GM12878 (cell line): ENCODE measurements at regions not wholly inside any gene's neighbourhood (a gene's known extent, or its start where the extent isn't known, plus 50 kb on each side); places are given as distances from the start of the nearest gene placed in this dataset.

Experiments used
- ATAC-seq: fragments of 200-7000 bp; cut with Tn5 transposase; 3 replicates; pipeline ENCODE4 v1.9.1; 2020; ENCODE audit warnings: mild to moderate bottlenecking, moderate library complexity
- BruUV-seq: library from RNA; stranded (reverse); fragments of 400-500 nt; replicated peaks from 2 replicates; lab custom pipeline; 2021; lab: Mats Ljungman, UMichigan
- CTCF ChIA-PET: fragments of 300-600 bp; sonication (Branson Sonifier 250); formaldehyde crosslinking; extraction: SDS; loops from one replicate; lab custom pipeline; 2021; ENCODE audit warnings: inconsistent platforms; lab: Yijun Ruan, JAX
- POLR2A ChIA-PET: fragments of 350-600 bp; formaldehyde crosslinking; extraction: SDS; loops from one replicate; lab custom pipeline; 2021; ENCODE audit warnings: inconsistent platforms; lab: Charles Lee
- RAD21 ChIA-PET: fragments of 300-600 bp; sonication (Branson Sonifier 250); formaldehyde crosslinking; loops from one replicate; lab custom pipeline; 2023; ENCODE audit warnings: antibody characterized with exemption; ENCODE audit not compliant: unreplicated experiment; lab: Charles Lee
- SMC1A ChIA-PET: fragments of 300-600 bp; sonication (Branson Sonifier 250); formaldehyde crosslinking; loops from one replicate; lab custom pipeline; 2023; ENCODE audit not compliant: unreplicated experiment, uncharacterized antibody; lab: Charles Lee
- DNase-seq: peaks from one replicate; pipeline ENCODE4 v3.0.0-alpha.2; 2011; ENCODE audit warnings: low read depth, low spot score
- FAIRE-seq: peaks from 3 replicates; lab custom pipeline; 2011; peaks lifted over from hg19 to GRCh38; lab: Jason Lieb, UNC
- H2AFZ ChIP-seq: 2 replicates; pipeline ENCODE4 v1.6.0; 2011; ENCODE audit warnings: low read depth, low read length, control low read depth; ENCODE audit not compliant: control insufficient read depth
- H3K27ac ChIP-seq: 2 replicates; pipeline ENCODE4 v1.5.1; 2011; ENCODE audit warnings: control low read depth; ENCODE audit not compliant: control insufficient read depth, insufficient read depth
- H3K27me3 ChIP-seq, 2 experiments: replicated peaks in 1 of 2; 2 replicates each; pipeline versions ENCODE4 v1.6.0 to v1.6.1; 2011; ENCODE audit warnings: low read length in 1 of 2; ENCODE audit not compliant: control insufficient read depth in 2 of 2, insufficient read depth in 2 of 2
- H3K36me3 ChIP-seq, 2 experiments: 2 replicates each; pipeline ENCODE4 v1.5.1; 2011; ENCODE audit warnings: low read length in 1 of 2; ENCODE audit not compliant: control insufficient read depth in 2 of 2, insufficient read depth in 2 of 2
- H3K4me1 ChIP-seq: 2 replicates; pipeline ENCODE4 v1.6.1; 2011; ENCODE audit warnings: mild to moderate bottlenecking, low read length, moderate library complexity, mixed read lengths; ENCODE audit not compliant: control insufficient read depth, insufficient read depth
- H3K4me2 ChIP-seq: 2 replicates; pipeline ENCODE4 v1.6.0; 2011; ENCODE audit warnings: control low read depth; ENCODE audit not compliant: control insufficient read depth, insufficient read depth
- H3K4me3 ChIP-seq: fragments of 200-600 bp; sonication (generic); 2 replicates; pipeline ENCODE4 v1.5.1; 2016
- H3K79me2 ChIP-seq: 2 replicates; pipeline ENCODE4 v1.6.0; 2011; ENCODE audit warnings: low read length; ENCODE audit not compliant: control insufficient read depth, insufficient read depth
- H3K9ac ChIP-seq: 2 replicates; pipeline ENCODE4 v1.8.0; 2011; ENCODE audit warnings: low read length, control low read depth, mixed read lengths; ENCODE audit not compliant: control insufficient read depth, insufficient read depth
- H3K9me3 ChIP-seq: replicated peaks from 3 replicates; pipeline ENCODE4 v1.5.1; 2011; ENCODE audit warnings: mild to moderate bottlenecking, low read length; ENCODE audit not compliant: control insufficient read depth, insufficient read depth
- H4K20me1 ChIP-seq: 2 replicates; pipeline ENCODE4 v1.6.0; 2011; ENCODE audit not compliant: control insufficient read depth, insufficient read depth
- ATF7 ChIP-seq: fragments of 450-650 bp; IDR thresholded peaks from 2 replicates; pipeline ENCODE4 v1.6.1; 2016; ENCODE audit warnings: low read depth, mild to moderate bottlenecking
- BACH1 ChIP-seq: fragments of 450-650 bp; IDR thresholded peaks from 2 replicates; pipeline ENCODE4 v1.6.1; 2017; ENCODE audit warnings: mild to moderate bottlenecking, borderline replicate concordance
- CEBPB ChIP-seq, 2 experiments: fragments of 150-350 bp in 1 of 2; IDR thresholded peaks; 2 replicates each; pipeline ENCODE4 v1.6.1; 2012 to 2014; ENCODE audit warnings: low read depth in 2 of 2, low read length in 2 of 2, borderline replicate concordance in 1 of 2, inconsistent platforms in 1 of 2
- IKZF1 ChIP-seq: fragments of 450-650 bp; conservative IDR thresholded peaks from 2 replicates; pipeline ENCODE4 v1.6.1; 2017; ENCODE audit warnings: antibody characterized with exemption, mild to moderate bottlenecking
- MYB ChIP-seq: fragments of 150-350 bp; IDR thresholded peaks from 2 replicates; pipeline ENCODE4 v1.6.1; 2014; ENCODE audit warnings: mild to moderate bottlenecking, low read depth, low read length, borderline replicate concordance
- MYC ChIP-seq: IDR thresholded peaks from 2 replicates; pipeline ENCODE4 v1.6.1; 2011; ENCODE audit warnings: mild to moderate bottlenecking, low read length, moderate library complexity, inconsistent platforms; ENCODE audit not compliant: insufficient read depth, insufficient replicate concordance, insufficient read length, severe bottlenecking
- NR2C1 ChIP-seq: fragments of 450-650 bp; IDR thresholded peaks from 2 replicates; pipeline ENCODE4 v1.6.1; 2017; ENCODE audit warnings: antibody characterized with exemption, mild to moderate bottlenecking, moderate library complexity
- POLR2AphosphoS2 ChIP-seq: IDR thresholded peaks from 2 replicates; pipeline ENCODE4 v1.6.1; 2011; ENCODE audit warnings: low read depth, mild to moderate bottlenecking, low read length, improper control_type of control experiment, moderate library complexity
- POU2F2 ChIP-seq: IDR thresholded peaks from 3 replicates; pipeline ENCODE4 v1.6.1; 2011; ENCODE audit warnings: low read depth, mild to moderate bottlenecking, low read length, borderline replicate concordance
- SIN3A ChIP-seq: IDR thresholded peaks from 2 replicates; pipeline ENCODE4 v1.6.1; 2012; ENCODE audit warnings: low read depth, low read length, improper control_type of control experiment
- WGBS: methylation state at CpG from one replicate; pipeline ENCODE4 v1.1.6; 2016; ENCODE audit warnings: low lambda C conversion rate; ENCODE audit not compliant: insufficient replicate concordance, insufficient coverage; ENCODE audit errors: missing lambda C conversion rate; 5-methylcytosine and 5-hydroxymethylcytosine counted together
- in situ Hi-C: fragments of 300-500 bp; cut with MboI; formaldehyde crosslinking; loops from 9 replicates; pipeline ENCODE4 v1.14.3; 2018; ENCODE audit warnings: mixed read lengths
- intact Hi-C: fragments of 100-400 bp; cut with micrococcal nuclease; formaldehyde crosslinking; loops from one replicate; pipeline ENCODE4 v1.14.2; 2022; ENCODE audit not compliant: unreplicated experiment
- TF ChIP-seq, protein P1 (sequence below): fragments of 450-650 bp; IDR thresholded peaks from 2 replicates; pipeline ENCODE4 v1.6.1; 2017; ENCODE audit warnings: mild to moderate bottlenecking, moderate library complexity
- TF ChIP-seq, protein P2 (sequence below): fragments of 450-650 bp; IDR thresholded peaks from 2 replicates; pipeline ENCODE4 v1.6.1; 2016; ENCODE audit warnings: mild to moderate bottlenecking
- TF ChIP-seq, protein P3 (sequence below): fragments of 450-650 bp; IDR thresholded peaks from 2 replicates; pipeline ENCODE4 v1.6.1; 2018; ENCODE audit warnings: borderline replicate concordance, mild to moderate bottlenecking; ENCODE audit not compliant: partially characterized antibody
- TF ChIP-seq, protein P4 (sequence below): IDR thresholded peaks from 2 replicates; pipeline ENCODE4 v1.6.1; 2011; ENCODE audit warnings: mild to moderate bottlenecking, low read depth, low read length, moderate library complexity; ENCODE audit not compliant: insufficient replicate concordance

DNA sequence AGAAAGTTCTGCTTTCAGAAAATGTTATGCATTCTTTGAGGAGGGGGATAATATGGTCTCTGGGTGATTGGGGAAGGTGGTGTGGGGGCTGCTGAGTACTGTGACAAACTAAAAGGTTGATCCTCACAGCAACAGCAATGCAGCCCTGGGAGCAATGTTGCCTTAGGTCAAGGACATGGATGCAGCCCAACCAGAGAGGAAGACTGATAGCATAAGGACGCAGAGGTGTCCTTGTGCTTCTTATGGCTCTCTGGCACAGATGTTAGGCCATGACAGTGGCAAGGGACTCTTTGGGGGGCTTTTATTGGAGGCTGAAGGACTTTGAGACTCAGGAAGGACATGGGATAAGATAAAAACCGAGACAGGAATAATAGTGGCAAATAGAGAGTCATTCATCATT, 186.2 kb upstream of the PHACTR1 start (continued):
- no peak for TF ChIP-seq MYB
- TF ChIP-seq, protein P1, sequence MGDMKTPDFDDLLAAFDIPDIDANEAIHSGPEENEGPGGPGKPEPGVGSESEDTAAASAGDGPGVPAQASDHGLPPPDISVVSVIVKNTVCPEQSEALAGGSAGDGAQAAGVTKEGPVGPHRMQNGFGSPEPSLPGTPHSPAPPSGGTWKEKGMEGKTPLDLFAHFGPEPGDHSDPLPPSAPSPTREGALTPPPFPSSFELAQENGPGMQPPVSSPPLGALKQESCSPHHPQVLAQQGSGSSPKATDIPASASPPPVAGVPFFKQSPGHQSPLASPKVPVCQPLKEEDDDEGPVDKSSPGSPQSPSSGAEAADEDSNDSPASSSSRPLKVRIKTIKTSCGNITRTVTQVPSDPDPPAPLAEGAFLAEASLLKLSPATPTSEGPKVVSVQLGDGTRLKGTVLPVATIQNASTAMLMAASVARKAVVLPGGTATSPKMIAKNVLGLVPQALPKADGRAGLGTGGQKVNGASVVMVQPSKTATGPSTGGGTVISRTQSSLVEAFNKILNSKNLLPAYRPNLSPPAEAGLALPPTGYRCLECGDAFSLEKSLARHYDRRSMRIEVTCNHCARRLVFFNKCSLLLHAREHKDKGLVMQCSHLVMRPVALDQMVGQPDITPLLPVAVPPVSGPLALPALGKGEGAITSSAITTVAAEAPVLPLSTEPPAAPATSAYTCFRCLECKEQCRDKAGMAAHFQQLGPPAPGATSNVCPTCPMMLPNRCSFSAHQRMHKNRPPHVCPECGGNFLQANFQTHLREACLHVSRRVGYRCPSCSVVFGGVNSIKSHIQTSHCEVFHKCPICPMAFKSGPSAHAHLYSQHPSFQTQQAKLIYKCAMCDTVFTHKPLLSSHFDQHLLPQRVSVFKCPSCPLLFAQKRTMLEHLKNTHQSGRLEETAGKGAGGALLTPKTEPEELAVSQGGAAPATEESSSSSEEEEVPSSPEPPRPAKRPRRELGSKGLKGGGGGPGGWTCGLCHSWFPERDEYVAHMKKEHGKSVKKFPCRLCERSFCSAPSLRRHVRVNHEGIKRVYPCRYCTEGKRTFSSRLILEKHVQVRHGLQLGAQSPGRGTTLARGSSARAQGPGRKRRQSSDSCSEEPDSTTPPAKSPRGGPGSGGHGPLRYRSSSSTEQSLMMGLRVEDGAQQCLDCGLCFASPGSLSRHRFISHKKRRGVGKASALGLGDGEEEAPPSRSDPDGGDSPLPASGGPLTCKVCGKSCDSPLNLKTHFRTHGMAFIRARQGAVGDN = no peak
- TF ChIP-seq, protein P2, sequence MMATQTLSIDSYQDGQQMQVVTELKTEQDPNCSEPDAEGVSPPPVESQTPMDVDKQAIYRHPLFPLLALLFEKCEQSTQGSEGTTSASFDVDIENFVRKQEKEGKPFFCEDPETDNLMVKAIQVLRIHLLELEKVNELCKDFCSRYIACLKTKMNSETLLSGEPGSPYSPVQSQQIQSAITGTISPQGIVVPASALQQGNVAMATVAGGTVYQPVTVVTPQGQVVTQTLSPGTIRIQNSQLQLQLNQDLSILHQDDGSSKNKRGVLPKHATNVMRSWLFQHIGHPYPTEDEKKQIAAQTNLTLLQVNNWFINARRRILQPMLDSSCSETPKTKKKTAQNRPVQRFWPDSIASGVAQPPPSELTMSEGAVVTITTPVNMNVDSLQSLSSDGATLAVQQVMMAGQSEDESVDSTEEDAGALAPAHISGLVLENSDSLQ = no peak
- TF ChIP-seq IKZF1 = no peak
- no peak for TF ChIP-seq SIN3A

DNA sequence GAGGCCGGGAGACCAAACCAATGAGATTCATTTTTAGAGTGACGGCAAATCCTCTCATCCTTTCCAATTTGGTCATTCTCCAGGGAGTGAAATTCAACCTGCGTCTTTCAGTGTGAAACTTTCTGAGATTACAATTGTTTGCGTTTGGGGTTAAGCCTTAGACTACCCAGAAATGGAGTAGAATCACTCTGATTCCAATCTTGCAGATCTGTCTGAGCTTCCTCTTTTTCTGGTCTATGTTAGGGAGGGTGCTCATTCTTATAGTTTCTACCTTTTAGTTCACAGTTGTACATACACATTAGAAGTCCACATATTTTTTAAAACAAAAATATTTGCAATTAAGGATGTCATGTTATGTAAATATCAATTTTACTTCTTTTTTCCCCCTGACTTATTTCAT, 183.0 kb upstream of the PHACTR1 start:
- no peak overlapping the region for H3K27ac ChIP-seq
- no peaks in the 10 kb centered on the region for H3K79me2 ChIP-seq
- no peaks in the 10 kb centered on the region for H4K20me1 ChIP-seq
- no peak overlapping the region for H3K9ac ChIP-seq
- no peak overlapping the region for H3K4me3 ChIP-seq
- intact Hi-C loops (no loop called here), in situ Hi-C loops (no loop called here)
- peaks cover 0 to 2% of the 10 kb centered on the region in 2 experiments; a peak in 1 of 4 replicates for H3K27me3 ChIP-seq
- no peaks in the 10 kb centered on the region for H3K9me3 ChIP-seq
- FAIRE-seq (no peak), DNase-seq (no peak), ATAC-seq (no peak)
- H3K4me2 ChIP-seq = no peak overlapping the region
- ChIA-PET SMC1A (interaction anchor here (1.2 to 1.4 kb wide), 2 partner anchors 14 to 68 kb away, joined by 3 read pairs; no protein-coding TSS in a partner anchor), CTCF (no interaction called here), POLR2A (no interaction called here), RAD21 (no interaction called here)
- no peaks in the 10 kb centered on the region for H3K4me1 ChIP-seq
- H2AFZ ChIP-seq = no peak overlapping the region
- no TSS peak for BruUV-seq
- no peaks in the 10 kb centered on the region for H3K36me3 ChIP-seq
- WGBS = 3% methylated on average over 4 of the region's 4 CpGs
- TF ChIP-seq ATF7 = no peak
- no peak for TF ChIP-seq POLR2AphosphoS2
- TF ChIP-seq, protein P3, sequence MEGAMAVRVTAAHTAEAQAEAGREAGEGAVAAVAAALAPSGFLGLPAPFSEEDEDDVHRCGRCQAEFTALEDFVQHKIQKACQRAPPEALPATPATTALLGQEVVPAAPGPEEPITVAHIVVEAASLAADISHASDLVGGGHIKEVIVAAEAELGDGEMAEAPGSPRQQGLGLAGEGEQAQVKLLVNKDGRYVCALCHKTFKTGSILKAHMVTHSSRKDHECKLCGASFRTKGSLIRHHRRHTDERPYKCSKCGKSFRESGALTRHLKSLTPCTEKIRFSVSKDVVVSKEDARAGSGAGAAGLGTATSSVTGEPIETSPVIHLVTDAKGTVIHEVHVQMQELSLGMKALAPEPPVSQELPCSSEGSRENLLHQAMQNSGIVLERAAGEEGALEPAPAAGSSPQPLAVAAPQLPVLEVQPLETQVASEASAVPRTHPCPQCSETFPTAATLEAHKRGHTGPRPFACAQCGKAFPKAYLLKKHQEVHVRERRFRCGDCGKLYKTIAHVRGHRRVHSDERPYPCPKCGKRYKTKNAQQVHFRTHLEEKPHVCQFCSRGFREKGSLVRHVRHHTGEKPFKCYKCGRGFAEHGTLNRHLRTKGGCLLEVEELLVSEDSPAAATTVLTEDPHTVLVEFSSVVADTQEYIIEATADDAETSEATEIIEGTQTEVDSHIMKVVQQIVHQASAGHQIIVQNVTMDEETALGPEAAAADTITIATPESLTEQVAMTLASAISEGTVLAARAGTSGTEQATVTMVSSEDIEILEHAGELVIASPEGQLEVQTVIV = no peak
- TF ChIP-seq CEBPB (IDR thresholded peaks at IDR 0.05; ENCODE audit: borderline replicate concordance in 1 of 2, low read depth in 2 of 2, low read length in 2 of 2) = no peak
- no peak for TF ChIP-seq BACH1
- no peak for TF ChIP-seq MYC
- TF ChIP-seq NR2C1 = no peak
- no peak for TF ChIP-seq IKZF1
- TF ChIP-seq, protein P4, sequence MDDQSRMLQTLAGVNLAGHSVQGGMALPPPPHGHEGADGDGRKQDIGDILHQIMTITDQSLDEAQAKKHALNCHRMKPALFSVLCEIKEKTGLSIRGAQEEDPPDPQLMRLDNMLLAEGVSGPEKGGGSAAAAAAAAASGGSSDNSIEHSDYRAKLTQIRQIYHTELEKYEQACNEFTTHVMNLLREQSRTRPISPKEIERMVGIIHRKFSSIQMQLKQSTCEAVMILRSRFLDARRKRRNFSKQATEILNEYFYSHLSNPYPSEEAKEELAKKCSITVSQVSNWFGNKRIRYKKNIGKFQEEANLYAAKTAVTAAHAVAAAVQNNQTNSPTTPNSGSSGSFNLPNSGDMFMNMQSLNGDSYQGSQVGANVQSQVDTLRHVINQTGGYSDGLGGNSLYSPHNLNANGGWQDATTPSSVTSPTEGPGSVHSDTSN = no peak
- no peak for TF ChIP-seq POU2F2
